ENCODE measurements at regions not wholly inside any gene's neighbourhood (a gene's known extent, or its start where the extent isn't known, plus 50 kb on each side); places are given as distances from the start of the nearest gene placed in this dataset.

DNA sequence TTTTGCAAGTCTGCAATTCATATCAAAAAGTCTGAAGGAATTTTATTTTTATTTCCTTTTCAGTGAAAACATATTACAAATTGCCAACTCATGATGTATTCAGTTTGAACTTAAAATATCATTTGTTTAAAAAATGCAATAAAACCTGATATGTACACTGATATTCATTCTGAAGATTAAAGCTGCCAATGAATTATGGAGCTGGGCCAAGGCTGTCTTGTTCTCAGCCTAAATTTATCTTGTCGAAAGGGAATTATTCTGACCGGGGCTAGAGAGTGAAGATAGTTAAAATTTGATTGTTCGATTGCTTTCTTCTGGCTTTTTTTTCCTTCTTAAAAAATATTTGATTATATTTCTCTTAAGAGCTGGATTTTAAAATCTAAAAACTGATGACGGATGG lies 54.0 kb upstream of the RBFOX1 start:
- DNase-seq (ENCODE audit: low read depth in 2 of 2): no peak
- H3K4me3 ChIP-seq (replicated peaks in 1 of 2; ENCODE audit: low read depth in 2 of 2, low read length in 2 of 2): no peak overlapping the region
- TF ChIP-seq, protein P1, sequence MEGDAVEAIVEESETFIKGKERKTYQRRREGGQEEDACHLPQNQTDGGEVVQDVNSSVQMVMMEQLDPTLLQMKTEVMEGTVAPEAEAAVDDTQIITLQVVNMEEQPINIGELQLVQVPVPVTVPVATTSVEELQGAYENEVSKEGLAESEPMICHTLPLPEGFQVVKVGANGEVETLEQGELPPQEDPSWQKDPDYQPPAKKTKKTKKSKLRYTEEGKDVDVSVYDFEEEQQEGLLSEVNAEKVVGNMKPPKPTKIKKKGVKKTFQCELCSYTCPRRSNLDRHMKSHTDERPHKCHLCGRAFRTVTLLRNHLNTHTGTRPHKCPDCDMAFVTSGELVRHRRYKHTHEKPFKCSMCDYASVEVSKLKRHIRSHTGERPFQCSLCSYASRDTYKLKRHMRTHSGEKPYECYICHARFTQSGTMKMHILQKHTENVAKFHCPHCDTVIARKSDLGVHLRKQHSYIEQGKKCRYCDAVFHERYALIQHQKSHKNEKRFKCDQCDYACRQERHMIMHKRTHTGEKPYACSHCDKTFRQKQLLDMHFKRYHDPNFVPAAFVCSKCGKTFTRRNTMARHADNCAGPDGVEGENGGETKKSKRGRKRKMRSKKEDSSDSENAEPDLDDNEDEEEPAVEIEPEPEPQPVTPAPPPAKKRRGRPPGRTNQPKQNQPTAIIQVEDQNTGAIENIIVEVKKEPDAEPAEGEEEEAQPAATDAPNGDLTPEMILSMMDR (IDR thresholded peaks at IDR 0.05; ENCODE audit: low read depth, low read length): no peak

DNA sequence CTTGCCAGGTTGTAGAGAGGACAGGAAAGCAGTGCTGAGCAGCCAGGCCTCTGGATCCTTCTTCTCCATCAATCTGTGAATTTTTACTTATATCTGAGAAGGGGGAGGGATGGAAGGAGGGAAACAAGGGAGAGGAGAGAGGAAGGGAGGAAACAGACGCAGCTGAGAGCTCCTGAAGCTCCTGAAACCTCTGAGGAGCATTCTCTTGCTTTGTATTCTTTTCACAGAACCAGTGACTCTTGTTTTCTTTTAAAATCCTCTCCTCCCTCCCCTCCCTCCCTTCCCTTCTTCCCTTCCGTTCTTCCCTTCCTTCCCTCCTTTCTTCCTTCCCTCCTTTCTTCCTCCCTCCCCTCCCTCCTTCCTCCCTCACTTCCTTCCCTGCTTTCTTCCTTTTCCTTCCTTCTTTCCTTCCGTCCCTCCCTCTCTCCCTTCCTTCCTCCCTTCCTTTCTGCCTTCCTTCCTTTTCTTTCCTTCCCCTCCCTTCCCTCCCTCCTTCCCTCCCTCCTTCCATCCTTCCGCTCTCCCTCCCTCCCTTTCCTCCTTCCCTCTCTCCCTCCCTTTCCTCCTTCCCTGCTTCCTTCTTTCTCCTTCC lies 60.0 kb upstream of the RBFOX1 start:
- TF ChIP-seq, protein P1 (IDR thresholded peaks at IDR 0.05; ENCODE audit: low read depth, low read length): no peak
- DNase-seq (ENCODE audit: low read depth in 2 of 2): no peak

DNA sequence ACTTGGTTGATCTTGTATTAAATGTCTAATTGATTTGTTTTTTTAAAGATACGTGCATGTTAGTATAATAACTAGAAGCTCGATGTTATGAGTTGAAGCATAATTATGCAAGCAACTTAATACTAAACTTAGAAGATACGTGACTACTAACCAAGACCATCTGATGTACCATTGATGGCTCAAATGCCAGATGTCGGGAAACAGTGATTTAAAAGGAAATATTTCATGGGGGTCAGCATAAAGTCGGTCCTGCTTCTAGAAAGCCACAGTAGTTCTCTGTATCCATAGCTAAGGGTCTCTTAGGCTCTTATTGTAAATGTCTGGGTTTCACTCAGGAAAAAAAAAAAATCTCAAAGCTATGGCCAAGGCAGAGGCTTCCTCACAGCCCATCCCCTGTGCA lies 61.2 kb upstream of the RBFOX1 start:
- H3K4me3 ChIP-seq (replicated peaks in 1 of 2; ENCODE audit: low read depth in 2 of 2, low read length in 2 of 2): no peak overlapping the region
- TF ChIP-seq, protein P1 (IDR thresholded peaks at IDR 0.05; ENCODE audit: low read depth, low read length): no peak
- DNase-seq (ENCODE audit: low read depth in 2 of 2): no peak

More for the DNA sequence above, 60.0 kb upstream of the RBFOX1 start:
- no peak overlapping the region for H3K4me3 ChIP-seq (replicated peaks in 1 of 2; ENCODE audit: low read depth in 2 of 2, low read length in 2 of 2)

GRCh38 chr16:7270823-7271222 lies 61.8 kb upstream of the RBFOX1 start:
- no peak overlapping the region for H3K4me3 ChIP-seq (replicated peaks in 1 of 2; ENCODE audit: low read depth in 2 of 2, low read length in 2 of 2)
- TF ChIP-seq, protein P1 (IDR thresholded peaks at IDR 0.05; ENCODE audit: low read depth, low read length): no peak
- DNase-seq (ENCODE audit: low read depth in 2 of 2): no peak

DNA sequence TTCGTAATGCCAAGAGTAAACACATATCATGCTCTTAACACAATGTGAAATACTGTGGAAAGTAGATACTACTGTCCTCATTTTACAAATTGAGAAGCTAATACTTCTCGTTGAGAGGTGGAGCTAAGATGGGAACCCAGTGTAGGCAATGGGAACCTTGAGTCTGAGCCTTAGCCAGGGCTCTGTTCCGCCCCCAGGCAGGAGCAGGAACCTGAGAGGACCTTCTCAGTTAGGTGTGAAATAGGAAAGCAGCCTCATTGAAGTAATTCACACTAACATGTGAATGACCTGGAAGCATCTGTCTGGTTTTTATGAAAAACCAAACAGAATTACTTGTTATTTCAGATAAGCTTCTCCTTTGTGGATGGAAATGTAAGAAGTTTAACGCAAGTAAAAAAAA lies 62.6 kb upstream of the RBFOX1 start:
- H3K4me3 ChIP-seq (replicated peaks in 1 of 2; ENCODE audit: low read depth in 2 of 2, low read length in 2 of 2): no peak overlapping the region
- TF ChIP-seq, protein P1 (IDR thresholded peaks at IDR 0.05; ENCODE audit: low read depth, low read length): no peak
- no peak for DNase-seq (ENCODE audit: low read depth in 2 of 2)

DNA sequence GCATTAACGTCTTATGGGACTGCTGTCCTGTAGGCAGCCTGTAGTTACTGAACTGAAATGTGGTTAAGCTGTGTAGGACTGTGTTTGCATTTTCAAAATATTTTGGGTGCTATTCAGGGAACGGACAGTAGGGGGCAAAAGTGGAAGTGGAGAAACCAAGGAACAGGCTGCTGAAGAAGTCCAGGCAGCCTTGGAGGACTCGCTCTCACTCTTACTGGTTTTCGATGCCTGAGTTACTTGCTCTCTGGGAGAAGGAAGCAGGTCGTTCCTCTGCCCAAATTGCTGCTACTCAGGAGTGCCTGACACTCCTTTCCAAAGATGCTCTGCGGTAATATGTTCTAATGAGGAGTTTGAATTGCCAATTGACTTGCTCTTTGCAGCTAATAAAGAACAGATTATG lies 64.5 kb upstream of the RBFOX1 start:
- TF ChIP-seq, protein P1 (IDR thresholded peaks at IDR 0.05; ENCODE audit: low read depth, low read length): peak; percentile 56
- no peak overlapping the region for H3K4me3 ChIP-seq (replicated peaks in 1 of 2; ENCODE audit: low read depth in 2 of 2, low read length in 2 of 2)
- peak in 1 of 2 donors; percentile 27 for DNase-seq (ENCODE audit: low read depth in 2 of 2)

DNA sequence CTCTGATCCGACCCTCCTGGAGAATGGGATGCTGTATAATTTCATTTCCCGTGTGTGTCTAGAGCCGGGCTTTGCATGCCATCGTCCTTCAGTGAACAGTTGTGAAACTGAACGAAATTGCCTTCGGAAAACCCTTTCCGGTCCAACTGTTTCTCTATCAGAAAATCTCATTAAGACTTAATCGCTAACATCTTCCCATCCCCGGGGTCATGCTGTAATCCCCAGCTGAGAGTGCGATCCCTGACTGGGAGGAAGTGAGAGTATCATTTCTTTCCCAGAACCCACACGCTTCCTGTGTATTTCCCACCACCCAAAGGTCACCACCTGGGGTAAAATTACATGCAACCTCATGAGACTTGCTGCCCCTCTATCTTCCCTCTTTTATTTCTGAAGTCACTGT lies 75.6 kb upstream of the RBFOX1 start:
- TF ChIP-seq, protein P1 (IDR thresholded peaks at IDR 0.05; ENCODE audit: low read depth, low read length): no peak
- no peak for DNase-seq (ENCODE audit: low read depth in 2 of 2)
- H3K4me3 ChIP-seq (replicated peaks in 1 of 2; ENCODE audit: low read depth in 2 of 2, low read length in 2 of 2): no peak overlapping the region
